ENCODE measurements at regions not wholly inside any gene's neighbourhood (a gene's known extent, or its start where the extent isn't known, plus 50 kb on each side); places are given as distances from the start of the nearest gene placed in this dataset.

GRCh38 chr7:132666774-132667172 is 90.5 kb upstream of the PLXNA4 start:
- DNase-seq: no peak

- DNase-seq: no peak
Observed at GRCh38 chr7:132666071-132666773, 90.0 kb upstream of the PLXNA4 start.

- DNase-seq: peak; percentile 11
Observed at GRCh38 chr7:132656846-132657776, 80.8 kb upstream of the PLXNA4 start.

- DNase-seq: no peak
Observed at GRCh38 chr7:132656341-132656740, 80.1 kb upstream of the PLXNA4 start.

- no peak for DNase-seq
Observed at GRCh38 chr7:132655131-132655727, 79.0 kb upstream of the PLXNA4 start.

- DNase-seq: no peak
Observed at GRCh38 chr7:132654150-132654549, 77.9 kb upstream of the PLXNA4 start.

- DNase-seq: no peak
Observed at GRCh38 chr7:132653366-132653930, 77.2 kb upstream of the PLXNA4 start.

- no peak for DNase-seq
Observed at GRCh38 chr7:132652507-132652906, 76.2 kb upstream of the PLXNA4 start.

GRCh38 chr7:132650498-132650897 is 74.2 kb upstream of the PLXNA4 start:
- no peak for DNase-seq

GRCh38 chr7:132647311-132647710 is 71.0 kb upstream of the PLXNA4 start:
- DNase-seq: no peak

- no peak for DNase-seq
Observed at GRCh38 chr7:132646052-132646451, 69.8 kb upstream of the PLXNA4 start.

- no peak for DNase-seq
Observed at GRCh38 chr7:132643302-132643701, 67.0 kb upstream of the PLXNA4 start.

- DNase-seq: no peak
Observed at GRCh38 chr7:132641238-132641637, 65.0 kb upstream of the PLXNA4 start.

- DNase-seq: no peak
Observed at GRCh38 chr7:132639983-132640382, 63.7 kb upstream of the PLXNA4 start.

GRCh38 chr7:132638000-132638399 is 61.7 kb upstream of the PLXNA4 start:
- DNase-seq: no peak

- DNase-seq: no peak
Observed at GRCh38 chr7:132636581-132636980, 60.3 kb upstream of the PLXNA4 start.

GRCh38 chr7:132635127-132635526 is 58.9 kb upstream of the PLXNA4 start:
- DNase-seq: no peak

GRCh38 chr7:132630834-132631233 is 54.6 kb upstream of the PLXNA4 start:
- no peak for DNase-seq

Measured in DMS 273 treated with DMSO at 0.1 percent for 48 hours (cell line).